ENCODE measurements at regions not wholly inside any gene's neighbourhood (a gene's known extent, or its start where the extent isn't known, plus 50 kb on each side); places are given as distances from the start of the nearest gene placed in this dataset.

GRCh38 chr3:88469216-88469615 is 319.5 kb downstream of the C3orf38 start (continued):
- TF ChIP-seq REST (IDR thresholded peaks at IDR 0.05; ENCODE audit: unreplicated experiment) (no peak), NANOG (IDR thresholded peaks at IDR 0.05; ENCODE audit: borderline replicate concordance) (no peak), ETS1 (IDR thresholded peaks at IDR 0.05) (no peak), ZNF331 (CRISPR knock-in tag; IDR thresholded peaks at IDR 0.05; ENCODE audit: low read depth) (no peak), POLR2AphosphoS5 (IDR thresholded peaks at IDR 0.05; ENCODE audit: low read depth) (no peak), EZH2phosphoT487 (IDR thresholded peaks at IDR 0.05; ENCODE audit: unreplicated experiment) (no peak), CREB1 (CRISPR knock-in tag; IDR thresholded peaks at IDR 0.05; ENCODE audit: low read depth) (no peak), CTCF (conservative IDR thresholded peaks at IDR 0.05; ENCODE audit: low read depth in 2 of 2) (no peak)

GRCh38 chr3:88478460-88478859 is 328.7 kb downstream of the C3orf38 start:
- Histone ChIP-seq H4K20me1 (replicated peaks; ENCODE audit: insufficient read depth) (no peaks in the 10 kb centered on the region), H3K27me3 (ENCODE audit: insufficient read depth) (no peaks in the 10 kb centered on the region), H3K4me1 (ENCODE audit: insufficient read depth) (no peaks in the 10 kb centered on the region), H3F3A (replicated peaks; ENCODE audit: low read depth) (no peaks in the 10 kb centered on the region), H3K27ac (ENCODE audit: low read depth) (no peak overlapping the region), H2AFZ (no peak overlapping the region), H3K4me2 (no peak overlapping the region), H3K4me3 (no peak overlapping the region), H3K79me2 (replicated peaks; ENCODE audit: insufficient read depth) (no peaks in the 10 kb centered on the region), H3K9me2 (ENCODE audit: insufficient read depth) (no peaks in the 10 kb centered on the region), H3K36me3 (ENCODE audit: insufficient read depth) (no peaks in the 10 kb centered on the region)
- H3K36me3 Mint-ChIP-seq (ENCODE audit: low read depth), result 0 out of 3 replicates have a peak, but pooled peaks cover 4% of the 10 kb centered on the region
- no peaks in the 10 kb centered on the region for H3K27me3 Mint-ChIP-seq (ENCODE audit: insufficient read depth, low read depth, poor library complexity)
- H3K9me3 Mint-ChIP-seq, result peaks cover 4% of the 10 kb centered on the region; the same call in 1 of the 3 replicates
- H3K4me1 Mint-ChIP-seq, result no peaks in the 10 kb centered on the region
- DNase-seq (ENCODE audit: low spot score) (no peak), ATAC-seq (no peak)
- no peak overlapping the region for H3K27ac Mint-ChIP-seq
- H3K4me3 Mint-ChIP-seq, result no peak overlapping the region
- no peak for TF ChIP-seq EZH2phosphoT487 (IDR thresholded peaks at IDR 0.05; ENCODE audit: unreplicated experiment)
- TF ChIP-seq EZH2 (IDR thresholded peaks at IDR 0.05; ENCODE audit: low read depth, unreplicated experiment), result no peak
- no peak for TF ChIP-seq JUNB (IDR thresholded peaks at IDR 0.05; ENCODE audit: unreplicated experiment)
- no peak for TF ChIP-seq CREB1 (CRISPR knock-in tag; IDR thresholded peaks at IDR 0.05; ENCODE audit: low read depth)
- TF ChIP-seq NANOG (IDR thresholded peaks at IDR 0.05; ENCODE audit: borderline replicate concordance), result no peak
- TF ChIP-seq POLR2AphosphoS5 (IDR thresholded peaks at IDR 0.05; ENCODE audit: low read depth), result no peak
- TF ChIP-seq REST (IDR thresholded peaks at IDR 0.05; ENCODE audit: unreplicated experiment), result no peak
- TF ChIP-seq ETS1 (IDR thresholded peaks at IDR 0.05), result no peak
- no peak for TF ChIP-seq ZNF331 (CRISPR knock-in tag; IDR thresholded peaks at IDR 0.05; ENCODE audit: low read depth)

Data from GM23338 (cell line).